ENCODE measurements at regions not wholly inside any gene's neighbourhood (a gene's known extent, or its start where the extent isn't known, plus 50 kb on each side); places are given as distances from the start of the nearest gene placed in this dataset.

DNA sequence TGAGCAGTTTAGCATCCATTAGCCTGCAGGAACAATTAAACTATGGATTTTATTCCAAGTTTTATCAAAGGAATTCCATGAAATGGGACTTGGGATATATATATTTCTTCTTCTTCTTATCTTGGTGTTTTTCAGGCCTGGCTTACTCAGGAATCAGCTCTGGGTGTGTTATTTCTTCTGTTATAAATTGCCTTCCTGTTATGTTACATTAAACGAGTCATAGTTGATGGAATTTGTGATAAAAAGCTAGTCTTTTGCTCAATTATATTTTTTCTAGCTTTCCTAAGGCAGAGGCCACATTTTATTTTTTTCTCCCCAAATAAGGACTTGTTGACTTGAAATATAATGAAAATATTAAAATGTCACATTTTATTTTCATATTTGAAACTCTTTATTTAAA is 141.3 kb downstream of the EPC1 start:
- TF ChIP-seq, protein P1, sequence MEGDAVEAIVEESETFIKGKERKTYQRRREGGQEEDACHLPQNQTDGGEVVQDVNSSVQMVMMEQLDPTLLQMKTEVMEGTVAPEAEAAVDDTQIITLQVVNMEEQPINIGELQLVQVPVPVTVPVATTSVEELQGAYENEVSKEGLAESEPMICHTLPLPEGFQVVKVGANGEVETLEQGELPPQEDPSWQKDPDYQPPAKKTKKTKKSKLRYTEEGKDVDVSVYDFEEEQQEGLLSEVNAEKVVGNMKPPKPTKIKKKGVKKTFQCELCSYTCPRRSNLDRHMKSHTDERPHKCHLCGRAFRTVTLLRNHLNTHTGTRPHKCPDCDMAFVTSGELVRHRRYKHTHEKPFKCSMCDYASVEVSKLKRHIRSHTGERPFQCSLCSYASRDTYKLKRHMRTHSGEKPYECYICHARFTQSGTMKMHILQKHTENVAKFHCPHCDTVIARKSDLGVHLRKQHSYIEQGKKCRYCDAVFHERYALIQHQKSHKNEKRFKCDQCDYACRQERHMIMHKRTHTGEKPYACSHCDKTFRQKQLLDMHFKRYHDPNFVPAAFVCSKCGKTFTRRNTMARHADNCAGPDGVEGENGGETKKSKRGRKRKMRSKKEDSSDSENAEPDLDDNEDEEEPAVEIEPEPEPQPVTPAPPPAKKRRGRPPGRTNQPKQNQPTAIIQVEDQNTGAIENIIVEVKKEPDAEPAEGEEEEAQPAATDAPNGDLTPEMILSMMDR (conservative IDR thresholded peaks at IDR 0.05; ENCODE audit: low read depth, low read length): no peak
- TF ChIP-seq CEBPB (IDR thresholded peaks at IDR 0.05; ENCODE audit: low read depth, low read length) (no peak), MAFK (IDR thresholded peaks at IDR 0.05; ENCODE audit: low read depth, low read length) (no peak), POLR2A (IDR thresholded peaks at IDR 0.05; ENCODE audit: low read depth, low read length) (no peak), MXI1 (IDR thresholded peaks at IDR 0.05; ENCODE audit: borderline replicate concordance, low read depth, low read length) (no peak), FOS (IDR thresholded peaks at IDR 0.05; ENCODE audit: low read depth, low read length) (no peak)
- TF ChIP-seq, protein P2, sequence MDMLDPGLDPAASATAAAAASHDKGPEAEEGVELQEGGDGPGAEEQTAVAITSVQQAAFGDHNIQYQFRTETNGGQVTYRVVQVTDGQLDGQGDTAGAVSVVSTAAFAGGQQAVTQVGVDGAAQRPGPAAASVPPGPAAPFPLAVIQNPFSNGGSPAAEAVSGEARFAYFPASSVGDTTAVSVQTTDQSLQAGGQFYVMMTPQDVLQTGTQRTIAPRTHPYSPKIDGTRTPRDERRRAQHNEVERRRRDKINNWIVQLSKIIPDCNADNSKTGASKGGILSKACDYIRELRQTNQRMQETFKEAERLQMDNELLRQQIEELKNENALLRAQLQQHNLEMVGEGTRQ (IDR thresholded peaks at IDR 0.05; ENCODE audit: low read depth, low read length): no peak

Measured in IMR-90 (cell line).